DND-41 (cell line): ENCODE measurements at regions not wholly inside any gene's neighbourhood (a gene's known extent, or its start where the extent isn't known, plus 50 kb on each side); places are given as distances from the start of the nearest gene placed in this dataset.

ENCODE experiments used
- CTCF ChIP-seq: IDR thresholded peaks from 2 replicates; pipeline ENCODE4 v1.5.1; 2012; ENCODE audit warnings: borderline replicate concordance, low read length, moderate library complexity, mild to moderate bottlenecking; ENCODE audit not compliant: poor library complexity, severe bottlenecking; ENCODE audit errors: extremely low read depth
- EZH2 ChIP-seq: IDR thresholded peaks from 3 replicates; pipeline ENCODE4 v1.6.1; 2012; ENCODE audit warnings: borderline replicate concordance, low read depth, mild to moderate bottlenecking, moderate library complexity, low read length, inconsistent platforms; ENCODE audit not compliant: severe bottlenecking

GRCh38 chr12:14244876-14245669, 120.4 kb upstream of the ATF7IP start:
- no peak for TF ChIP-seq CTCF
- no peak for TF ChIP-seq EZH2
